Cerebellar nuclear complex (tissue), 1 donor: ENCODE measurements at regions not wholly inside any gene's neighbourhood (a gene's known extent, or its start where the extent isn't known, plus 50 kb on each side); places are given as distances from the start of the nearest gene placed in this dataset.

Experiments used
- DNase-seq, 2 experiments: peaks; one replicate each; lab custom pipeline; 2025; lab: John Stamatoyannopoulos, UW

GRCh38 chr1:238112952-238113621 lies 222.4 kb upstream of the ZP4 start:
- no peak for DNase-seq

- DNase-seq: no peak
These were observed 220.8 kb upstream of the ZP4 start for GRCh38 chr1:238111516-238111915.

- no peak for DNase-seq
These were observed 220.4 kb upstream of the ZP4 start for GRCh38 chr1:238111081-238111480.

- DNase-seq: no peak
These were observed 217.7 kb upstream of the ZP4 start for GRCh38 chr1:238108417-238108816.

- no peak for DNase-seq
These were observed 216.6 kb upstream of the ZP4 start for GRCh38 chr1:238107322-238107721.

- DNase-seq: no peak
These were observed 214.0 kb upstream of the ZP4 start for GRCh38 chr1:238104752-238105151.

- DNase-seq: no peak
These were observed 211.2 kb upstream of the ZP4 start for GRCh38 chr1:238101923-238102322.

GRCh38 chr1:238099871-238100270 lies 209.1 kb upstream of the ZP4 start:
- no peak for DNase-seq

GRCh38 chr1:238089615-238090014 lies 198.9 kb upstream of the ZP4 start:
- no peak for DNase-seq

GRCh38 chr1:238088560-238089290 lies 198.0 kb upstream of the ZP4 start:
- no peak for DNase-seq

GRCh38 chr1:238073991-238074390 lies 183.3 kb upstream of the ZP4 start:
- no peak for DNase-seq

GRCh38 chr1:238071061-238071460 lies 180.3 kb upstream of the ZP4 start:
- no peak for DNase-seq

- DNase-seq: no peak
These were observed 172.7 kb upstream of the ZP4 start for GRCh38 chr1:238063454-238063853.

- no peak for DNase-seq
These were observed 171.4 kb upstream of the ZP4 start for GRCh38 chr1:238061967-238062613.

GRCh38 chr1:238060061-238060460 lies 169.3 kb upstream of the ZP4 start:
- DNase-seq: no peak

GRCh38 chr1:238052496-238053266 lies 162.0 kb upstream of the ZP4 start:
- no peak for DNase-seq

- DNase-seq: no peak
These were observed 138.4 kb upstream of the ZP4 start for GRCh38 chr1:238029126-238029525.

- no peak for DNase-seq
These were observed 136.6 kb upstream of the ZP4 start for GRCh38 chr1:238027366-238027765.

GRCh38 chr1:238023137-238023536 lies 132.4 kb upstream of the ZP4 start:
- DNase-seq: no peak

- DNase-seq: no peak
These were observed 127.5 kb upstream of the ZP4 start for GRCh38 chr1:238018214-238018613.

- no peak for DNase-seq
These were observed 116.1 kb upstream of the ZP4 start for GRCh38 chr1:238006779-238007178.

- DNase-seq: no peak
These were observed 114.4 kb upstream of the ZP4 start for GRCh38 chr1:238005116-238005515.
